ENCODE measurements at regions not wholly inside any gene's neighbourhood (a gene's known extent, or its start where the extent isn't known, plus 50 kb on each side); places are given as distances from the start of the nearest gene placed in this dataset.
"Not testable (repeated sequence)": the region's sequence is repeated elsewhere in the genome, so short reads cannot be mapped to it uniquely, and the experiment has no call there.

GRCh38 chr13:76829572-76830327, 56.5 kb downstream of the KCTD12 start:
- TF ChIP-seq POLR2A (IDR thresholded peaks at IDR 0.05; ENCODE audit: low read depth, low read length) (no peak), TAF1 (IDR thresholded peaks at IDR 0.05; ENCODE audit: borderline replicate concordance, low read depth, low read length) (no peak), POLR2AphosphoS5 (IDR thresholded peaks at IDR 0.05; ENCODE audit: low read depth, low read length) (no peak)
- FAIRE-seq (no peak), DNase-seq (ENCODE audit: insufficient read length) (no peak)

GRCh38 chr13:76828316-76828741, 57.9 kb downstream of the KCTD12 start:
- no peak for DNase-seq (ENCODE audit: insufficient read length)
- TF ChIP-seq POLR2AphosphoS5 (IDR thresholded peaks at IDR 0.05; ENCODE audit: low read depth, low read length): no peak
- no peak for TF ChIP-seq TAF1 (IDR thresholded peaks at IDR 0.05; ENCODE audit: borderline replicate concordance, low read depth, low read length)
- no peak for TF ChIP-seq POLR2A (IDR thresholded peaks at IDR 0.05; ENCODE audit: low read depth, low read length)
- no peak for FAIRE-seq

DNA sequence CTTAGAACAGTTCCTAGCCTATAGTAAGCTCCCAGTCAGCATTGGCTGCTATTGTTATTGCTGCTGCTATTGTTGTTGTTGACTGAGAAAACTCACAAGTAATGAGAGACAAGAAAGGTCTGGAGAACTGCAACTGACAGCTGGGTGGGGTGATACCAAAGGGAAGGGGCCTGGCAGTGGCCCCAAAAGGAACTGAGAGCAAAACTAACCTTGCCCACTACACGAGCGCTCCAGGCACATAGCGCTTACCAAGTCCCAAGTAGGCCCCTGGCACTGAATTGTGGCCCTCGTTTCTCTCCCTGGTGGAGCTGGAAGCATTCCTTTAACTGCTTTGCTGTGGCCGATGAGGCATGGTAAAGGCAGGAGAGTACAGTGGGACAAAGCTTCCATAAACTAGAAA, 59.7 kb downstream of the KCTD12 start:
- FAIRE-seq (no peak), DNase-seq (ENCODE audit: insufficient read length) (no peak)
- no peak for TF ChIP-seq POLR2AphosphoS5 (IDR thresholded peaks at IDR 0.05; ENCODE audit: low read depth, low read length)
- no peak for TF ChIP-seq POLR2A (IDR thresholded peaks at IDR 0.05; ENCODE audit: low read depth, low read length)
- TF ChIP-seq TAF1 (IDR thresholded peaks at IDR 0.05; ENCODE audit: borderline replicate concordance, low read depth, low read length): no peak

DNA sequence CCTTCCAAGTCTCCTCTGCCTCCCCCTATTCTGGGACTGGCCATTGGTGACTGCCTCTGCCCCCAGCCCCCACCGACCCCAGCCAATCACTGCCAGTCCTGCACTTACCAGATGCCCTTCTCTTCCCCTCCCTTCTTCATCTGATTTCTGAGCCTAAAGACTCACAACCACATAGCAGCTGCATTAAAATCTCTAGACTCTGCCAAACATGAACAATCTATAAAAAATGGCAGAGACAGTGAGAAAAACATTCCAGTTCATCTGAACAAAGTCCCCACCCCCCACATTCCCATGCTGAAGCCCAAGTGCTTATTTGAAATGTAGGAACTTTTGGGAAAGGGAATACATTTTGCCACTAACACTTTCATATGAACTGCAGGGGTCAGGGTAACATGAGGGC, 60.8 kb downstream of the KCTD12 start:
- FAIRE-seq: no peak

GRCh38 chr13:76823969-76824368, 62.2 kb downstream of the KCTD12 start:
- no peak for TF ChIP-seq POLR2A (IDR thresholded peaks at IDR 0.05; ENCODE audit: low read depth, low read length)
- no peak for TF ChIP-seq POLR2AphosphoS5 (IDR thresholded peaks at IDR 0.05; ENCODE audit: low read depth, low read length)
- no peak for TF ChIP-seq TAF1 (IDR thresholded peaks at IDR 0.05; ENCODE audit: borderline replicate concordance, low read depth, low read length)
- DNase-seq (ENCODE audit: insufficient read length) (no peak), FAIRE-seq (no peak)

More for the DNA sequence above, 60.8 kb downstream of the KCTD12 start:
- TF ChIP-seq POLR2A (IDR thresholded peaks at IDR 0.05; ENCODE audit: low read depth, low read length): no peak
- no peak for DNase-seq (ENCODE audit: insufficient read length)

DNA sequence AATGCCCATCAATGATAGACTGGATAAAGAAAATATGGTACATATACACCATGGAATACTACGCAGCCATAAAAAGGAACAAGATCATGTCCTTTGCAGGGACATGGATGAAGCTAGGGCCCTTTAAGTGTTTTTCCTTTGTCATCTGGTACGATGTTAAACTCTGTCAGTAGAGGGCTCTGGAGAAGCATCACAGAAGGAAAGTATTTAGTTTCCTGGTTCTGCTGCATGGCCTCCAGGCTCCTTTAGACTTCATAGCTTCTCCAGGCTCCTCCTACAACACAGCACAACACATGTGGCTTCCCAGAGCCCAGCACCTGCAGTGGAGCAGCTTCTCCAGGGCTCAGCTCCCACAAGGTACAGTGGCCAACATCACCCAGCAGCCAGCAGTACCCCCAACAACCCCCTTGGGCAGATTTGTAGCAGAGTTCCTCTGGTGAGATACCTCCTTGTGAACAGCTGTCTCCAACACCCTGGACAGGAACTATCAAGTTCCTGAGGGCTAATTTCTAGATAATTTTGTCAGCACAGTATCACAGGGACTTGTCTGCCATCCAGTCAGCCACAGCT, 63.4 kb downstream of the KCTD12 start:
- no peak for TF ChIP-seq POLR2A (IDR thresholded peaks at IDR 0.05; ENCODE audit: low read depth, low read length)
- TF ChIP-seq TAF1 (IDR thresholded peaks at IDR 0.05; ENCODE audit: borderline replicate concordance, low read depth, low read length): no peak
- TF ChIP-seq POLR2AphosphoS5 (IDR thresholded peaks at IDR 0.05; ENCODE audit: low read depth, low read length): no peak
- no peak for DNase-seq (ENCODE audit: insufficient read length)
- no peak for FAIRE-seq

DNA sequence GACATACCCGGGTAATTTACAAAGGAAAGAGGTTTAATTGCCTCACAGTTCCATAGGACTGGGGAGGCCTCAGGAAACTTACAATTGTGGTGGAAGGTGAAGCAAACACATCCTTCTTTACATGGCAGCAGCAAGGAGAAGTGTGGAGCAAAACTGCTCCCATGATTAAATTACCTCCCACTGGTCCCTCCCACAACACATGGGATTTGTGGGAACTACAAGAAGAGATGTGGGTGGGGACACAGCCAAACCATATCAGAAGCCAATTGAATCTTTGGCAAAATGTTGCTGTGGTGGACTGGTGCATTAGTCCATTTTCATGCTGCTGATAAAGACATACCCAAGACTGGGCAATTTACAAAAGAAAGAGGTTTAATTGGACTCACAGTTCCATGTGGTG, 65.0 kb downstream of the KCTD12 start:
- FAIRE-seq; DNase-seq (ENCODE audit: insufficient read length): not testable (repeated sequence)

- FAIRE-seq (no peak), DNase-seq (ENCODE audit: insufficient read length) (no peak)
- TF ChIP-seq POLR2A (IDR thresholded peaks at IDR 0.05; ENCODE audit: low read depth, low read length) (no peak), POLR2AphosphoS5 (IDR thresholded peaks at IDR 0.05; ENCODE audit: low read depth, low read length) (no peak), TAF1 (IDR thresholded peaks at IDR 0.05; ENCODE audit: borderline replicate concordance, low read depth, low read length) (no peak)
Observed at GRCh38 chr13:76820759-76821158, 65.4 kb downstream of the KCTD12 start.

- DNase-seq (ENCODE audit: insufficient read length): peak; percentile 9
Observed at GRCh38 chr13:76816394-76816793, 69.8 kb downstream of the KCTD12 start.

GRCh38 chr13:76815344-76815743, 70.9 kb downstream of the KCTD12 start:
- DNase-seq (ENCODE audit: insufficient read length): no peak
- FAIRE-seq: no peak
- TF ChIP-seq TAF1 (IDR thresholded peaks at IDR 0.05; ENCODE audit: borderline replicate concordance, low read depth, low read length) (no peak), POLR2AphosphoS5 (IDR thresholded peaks at IDR 0.05; ENCODE audit: low read depth, low read length) (no peak), POLR2A (IDR thresholded peaks at IDR 0.05; ENCODE audit: low read depth, low read length) (no peak)

More at GRCh38 chr13:76816394-76816793, 69.8 kb downstream of the KCTD12 start:
- TF ChIP-seq POLR2A (IDR thresholded peaks at IDR 0.05; ENCODE audit: low read depth, low read length) (no peak), POLR2AphosphoS5 (IDR thresholded peaks at IDR 0.05; ENCODE audit: low read depth, low read length) (no peak), TAF1 (IDR thresholded peaks at IDR 0.05; ENCODE audit: borderline replicate concordance, low read depth, low read length) (no peak)
- FAIRE-seq: peak; percentile 91

DNA sequence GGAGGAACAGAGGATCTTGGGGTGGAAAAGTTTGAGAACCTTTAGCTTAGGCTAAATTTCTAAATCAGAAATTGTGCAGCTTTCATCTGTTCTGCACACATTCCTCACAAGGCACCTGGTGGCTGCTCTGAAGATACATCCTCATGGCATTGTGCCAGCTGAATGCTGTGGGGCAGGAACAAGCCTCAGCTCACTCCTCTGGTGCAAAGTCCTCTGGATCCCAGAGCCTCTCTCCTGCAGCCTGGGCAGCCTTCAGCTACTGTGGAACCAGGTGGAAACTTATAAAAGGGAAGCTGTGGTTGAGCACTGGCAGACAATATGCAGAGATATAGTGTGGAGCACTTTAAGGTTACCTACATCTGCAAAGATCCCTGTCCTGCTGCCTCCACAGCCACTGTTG, 72.3 kb downstream of the KCTD12 start:
- DNase-seq (ENCODE audit: insufficient read length) (no peak), FAIRE-seq (no peak)
- TF ChIP-seq TAF1 (IDR thresholded peaks at IDR 0.05; ENCODE audit: borderline replicate concordance, low read depth, low read length) (no peak), POLR2A (IDR thresholded peaks at IDR 0.05; ENCODE audit: low read depth, low read length) (no peak), POLR2AphosphoS5 (IDR thresholded peaks at IDR 0.05; ENCODE audit: low read depth, low read length) (no peak)

- FAIRE-seq (no peak), DNase-seq (ENCODE audit: insufficient read length) (no peak)
- no peak for TF ChIP-seq POLR2A (IDR thresholded peaks at IDR 0.05; ENCODE audit: low read depth, low read length)
- no peak for TF ChIP-seq POLR2AphosphoS5 (IDR thresholded peaks at IDR 0.05; ENCODE audit: low read depth, low read length)
- TF ChIP-seq TAF1 (IDR thresholded peaks at IDR 0.05; ENCODE audit: borderline replicate concordance, low read depth, low read length): no peak
Observed at GRCh38 chr13:76813000-76813691, 73.1 kb downstream of the KCTD12 start.
